ENCODE measurements at regions not wholly inside any gene's neighbourhood (a gene's known extent, or its start where the extent isn't known, plus 50 kb on each side); places are given as distances from the start of the nearest gene placed in this dataset.

DNA sequence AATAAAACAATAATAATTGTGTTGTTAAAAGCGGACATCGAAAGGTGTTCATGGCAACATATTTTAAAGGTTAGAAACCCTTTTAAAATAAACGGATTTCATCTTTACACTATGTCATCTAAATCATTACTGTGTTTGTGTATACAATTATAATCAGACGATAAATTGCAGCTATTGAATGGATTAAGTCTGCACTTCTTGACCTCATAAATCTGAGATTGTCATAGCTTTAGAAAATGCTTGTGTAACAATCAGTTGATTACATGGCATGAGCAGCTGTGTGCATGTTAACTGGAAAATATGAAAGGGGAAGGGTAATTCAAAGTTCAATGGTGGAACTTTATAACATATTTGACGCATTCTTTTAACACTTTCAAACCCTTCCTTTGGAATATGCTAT is 152.4 kb upstream of the MDFIC2 start:
- Histone ChIP-seq H3F3A (replicated peaks; ENCODE audit: insufficient read depth) (no peaks in the 10 kb centered on the region), H3K36me3 (replicated peaks in 1 of 2; ENCODE audit: control insufficient read depth in 1 of 2, insufficient read depth in 2 of 2, low read length in 1 of 2) (no peaks in the 10 kb centered on the region), H3K27ac (ENCODE audit: low read depth in 2 of 2, low read length in 1 of 2) (no peak overlapping the region), H3K4me2 (no peak overlapping the region), H3K9me2 (no peaks in the 10 kb centered on the region), H3K9me3 (no peaks in the 10 kb centered on the region), H3K9ac (no peak overlapping the region), H3K4me3 (ENCODE audit: low read depth in 2 of 2, low read length in 1 of 2) (no peak overlapping the region), H3K79me2 (ENCODE audit: insufficient read depth) (no peaks in the 10 kb centered on the region), H4K20me1 (ENCODE audit: insufficient read depth) (no peaks in the 10 kb centered on the region), H2AFZ (ENCODE audit: low read depth) (no peak overlapping the region), H3K4me1 (ENCODE audit: control insufficient read depth in 1 of 2, insufficient read depth in 2 of 2, low read depth in 1 of 2, low read length in 1 of 2) (no peaks in the 10 kb centered on the region), H3K27me3 (ENCODE audit: insufficient read depth) (no peaks in the 10 kb centered on the region)
- 62% methylated on average over 5 of the region's 5 CpGs for WGBS (ENCODE audit: low lambda C conversion rate)
- POLR2A ChIA-PET: no interaction called here
- DNase-seq: no peak
- CTCF ChIA-PET: no interaction called here
- TF ChIP-seq MXI1 (IDR thresholded peaks at IDR 0.05; ENCODE audit: low read depth, low read length) (no peak), EZH2phosphoT487 (IDR thresholded peaks at IDR 0.05; ENCODE audit: borderline replicate concordance, low read depth) (no peak), RCOR1 (IDR thresholded peaks at IDR 0.05; ENCODE audit: low read length) (no peak), TAF1 (IDR thresholded peaks at IDR 0.05; ENCODE audit: borderline replicate concordance, low read depth, low read length) (no peak), JUND (IDR thresholded peaks at IDR 0.05) (no peak), ZBTB33 (IDR thresholded peaks at IDR 0.05; ENCODE audit: borderline replicate concordance, low read depth) (no peak), TCF12 (IDR thresholded peaks at IDR 0.05) (no peak), RAD21 (IDR thresholded peaks at IDR 0.05; ENCODE audit: low read length) (no peak), FOSL2 (IDR thresholded peaks at IDR 0.05; ENCODE audit: borderline replicate concordance, low read depth) (no peak), NFIC (IDR thresholded peaks at IDR 0.05; ENCODE audit: borderline replicate concordance) (no peak), TEAD4 (IDR thresholded peaks at IDR 0.05; ENCODE audit: borderline replicate concordance, insufficient read depth) (no peak), RFX5 (IDR thresholded peaks at IDR 0.05; ENCODE audit: low read length) (no peak), YY1 (IDR thresholded peaks at IDR 0.05; ENCODE audit: low read depth) (no peak), ELF1 (IDR thresholded peaks at IDR 0.05) (no peak), GATA2 (CRISPR knock-in tag; IDR thresholded peaks at IDR 0.05) (no peak), EP300 (IDR thresholded peaks at IDR 0.05; ENCODE audit: borderline replicate concordance in 1 of 2, low read depth in 1 of 2, low read length in 1 of 2) (no peak), SIN3A (IDR thresholded peaks at IDR 0.05; ENCODE audit: borderline replicate concordance, low read depth, low read length) (no peak)
- TF ChIP-seq, protein P1, sequence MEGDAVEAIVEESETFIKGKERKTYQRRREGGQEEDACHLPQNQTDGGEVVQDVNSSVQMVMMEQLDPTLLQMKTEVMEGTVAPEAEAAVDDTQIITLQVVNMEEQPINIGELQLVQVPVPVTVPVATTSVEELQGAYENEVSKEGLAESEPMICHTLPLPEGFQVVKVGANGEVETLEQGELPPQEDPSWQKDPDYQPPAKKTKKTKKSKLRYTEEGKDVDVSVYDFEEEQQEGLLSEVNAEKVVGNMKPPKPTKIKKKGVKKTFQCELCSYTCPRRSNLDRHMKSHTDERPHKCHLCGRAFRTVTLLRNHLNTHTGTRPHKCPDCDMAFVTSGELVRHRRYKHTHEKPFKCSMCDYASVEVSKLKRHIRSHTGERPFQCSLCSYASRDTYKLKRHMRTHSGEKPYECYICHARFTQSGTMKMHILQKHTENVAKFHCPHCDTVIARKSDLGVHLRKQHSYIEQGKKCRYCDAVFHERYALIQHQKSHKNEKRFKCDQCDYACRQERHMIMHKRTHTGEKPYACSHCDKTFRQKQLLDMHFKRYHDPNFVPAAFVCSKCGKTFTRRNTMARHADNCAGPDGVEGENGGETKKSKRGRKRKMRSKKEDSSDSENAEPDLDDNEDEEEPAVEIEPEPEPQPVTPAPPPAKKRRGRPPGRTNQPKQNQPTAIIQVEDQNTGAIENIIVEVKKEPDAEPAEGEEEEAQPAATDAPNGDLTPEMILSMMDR (IDR thresholded peaks at IDR 0.05): no peak
- TF ChIP-seq, protein P2, sequence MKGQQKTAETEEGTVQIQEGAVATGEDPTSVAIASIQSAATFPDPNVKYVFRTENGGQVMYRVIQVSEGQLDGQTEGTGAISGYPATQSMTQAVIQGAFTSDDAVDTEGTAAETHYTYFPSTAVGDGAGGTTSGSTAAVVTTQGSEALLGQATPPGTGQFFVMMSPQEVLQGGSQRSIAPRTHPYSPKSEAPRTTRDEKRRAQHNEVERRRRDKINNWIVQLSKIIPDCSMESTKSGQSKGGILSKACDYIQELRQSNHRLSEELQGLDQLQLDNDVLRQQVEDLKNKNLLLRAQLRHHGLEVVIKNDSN (IDR thresholded peaks at IDR 0.05; ENCODE audit: borderline replicate concordance, low read depth): no peak
- TF ChIP-seq, protein P3, sequence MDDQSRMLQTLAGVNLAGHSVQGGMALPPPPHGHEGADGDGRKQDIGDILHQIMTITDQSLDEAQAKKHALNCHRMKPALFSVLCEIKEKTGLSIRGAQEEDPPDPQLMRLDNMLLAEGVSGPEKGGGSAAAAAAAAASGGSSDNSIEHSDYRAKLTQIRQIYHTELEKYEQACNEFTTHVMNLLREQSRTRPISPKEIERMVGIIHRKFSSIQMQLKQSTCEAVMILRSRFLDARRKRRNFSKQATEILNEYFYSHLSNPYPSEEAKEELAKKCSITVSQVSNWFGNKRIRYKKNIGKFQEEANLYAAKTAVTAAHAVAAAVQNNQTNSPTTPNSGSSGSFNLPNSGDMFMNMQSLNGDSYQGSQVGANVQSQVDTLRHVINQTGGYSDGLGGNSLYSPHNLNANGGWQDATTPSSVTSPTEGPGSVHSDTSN (IDR thresholded peaks at IDR 0.05): no peak
